LNCAP (cell line): ENCODE measurements at regions not wholly inside any gene's neighbourhood (a gene's known extent, or its start where the extent isn't known, plus 50 kb on each side); places are given as distances from the start of the nearest gene placed in this dataset.

Experiments
- CTCF ChIP-seq: fragments of 450-650 bp; IDR thresholded peaks from 2 replicates; pipeline ENCODE4 v1.5.1; 2017; ENCODE audit warnings: mild to moderate bottlenecking

DNA sequence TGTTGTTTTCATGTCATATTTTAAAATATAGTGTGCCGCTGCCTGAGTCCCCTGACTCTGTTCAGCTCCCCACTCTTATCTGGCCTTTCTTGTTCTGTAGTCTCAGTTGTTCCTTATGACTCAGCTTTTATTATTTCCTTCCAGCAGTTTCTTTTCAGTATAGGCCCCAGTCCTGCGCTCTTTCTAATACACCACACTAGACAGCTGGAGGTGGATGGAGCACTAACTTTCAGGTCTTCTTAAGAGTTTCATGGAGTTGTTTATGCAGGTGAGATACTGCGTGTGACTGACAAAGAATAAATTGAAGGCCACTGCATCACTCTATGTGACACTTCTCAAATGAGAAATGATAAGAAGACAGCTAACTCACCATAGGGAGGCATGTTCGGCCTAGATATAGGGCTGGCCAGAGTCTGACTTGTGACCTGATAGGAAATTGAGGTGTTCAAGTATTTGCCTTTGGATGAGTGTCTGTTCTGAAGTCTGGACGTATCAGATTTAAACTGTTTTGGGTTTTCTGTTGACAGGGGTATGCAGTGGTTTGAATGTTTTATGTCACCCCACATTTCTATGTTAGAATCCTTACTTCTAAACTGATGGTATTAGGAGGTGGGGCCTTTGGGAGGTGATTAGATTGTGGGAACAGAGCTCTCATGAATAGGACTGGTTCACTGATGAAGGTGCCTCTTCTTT lies 60.8 kb upstream of the CLMN start:
- TF ChIP-seq CTCF, result no peak

GRCh38 chr14:95379634-95380033 lies 59.9 kb upstream of the CLMN start:
- TF ChIP-seq CTCF, result no peak

- no peak for TF ChIP-seq CTCF
Observed at GRCh38 chr14:95375539-95376109, 55.9 kb upstream of the CLMN start.

- no peak for TF ChIP-seq CTCF
Observed at GRCh38 chr14:95374239-95374997, 54.7 kb upstream of the CLMN start.

DNA sequence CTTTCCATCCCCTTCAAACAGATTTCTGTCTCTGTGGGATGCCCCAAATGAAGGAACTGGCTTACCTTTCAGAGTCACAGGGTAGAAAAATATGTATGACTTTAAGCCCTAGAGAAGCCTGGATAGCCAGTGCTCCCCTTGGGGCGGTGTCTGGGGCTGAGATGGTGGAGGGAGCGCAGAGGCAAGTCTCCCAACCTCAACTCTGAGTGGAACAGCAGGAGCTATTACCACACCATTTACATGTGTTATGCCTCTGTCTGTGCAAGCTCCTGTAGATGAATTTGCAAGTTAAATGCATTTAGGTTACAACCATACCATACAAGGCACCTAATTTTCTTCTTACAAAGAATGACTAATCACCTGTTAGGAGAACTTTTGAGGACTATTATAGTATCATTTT lies 50.4 kb upstream of the CLMN start:
- TF ChIP-seq CTCF, result no peak
